ENCODE measurements at regions not wholly inside any gene's neighbourhood (a gene's known extent, or its start where the extent isn't known, plus 50 kb on each side); places are given as distances from the start of the nearest gene placed in this dataset.

GRCh38 chr13:73827434-73827833, 306.8 kb downstream of the KLF12 start:
- TF ChIP-seq CTCF (IDR thresholded peaks at IDR 0.05 in 2 of 3, conservative IDR thresholded peaks at IDR 0.05 in 1 of 3; ENCODE audit: borderline replicate concordance in 1 of 3, insufficient read depth in 1 of 3, low read depth in 2 of 3, low read length in 2 of 3) (no peak), POLR2A (IDR thresholded peaks at IDR 0.05; ENCODE audit: borderline replicate concordance, extremely low read depth, insufficient read depth, insufficient read length) (no peak)

Data from HCT116 (cell line).